Parathyroid adenoma (tissue), 2 donors: ENCODE measurements at regions not wholly inside any gene's neighbourhood (a gene's known extent, or its start where the extent isn't known, plus 50 kb on each side); places are given as distances from the start of the nearest gene placed in this dataset.

ENCODE experiments used
- H2AFZ ChIP-seq: fragments of 300-600 bp; sonication (generic); one replicate; pipeline ENCODE4 v1.7.0; 2017; ENCODE audit warnings: antibody characterized with exemption, mild to moderate bottlenecking
- H3K27ac ChIP-seq: fragments of 300-600 bp; sonication (generic); one replicate; pipeline ENCODE4 v1.7.0; 2017
- H3K27me3 ChIP-seq: fragments of 300-600 bp; sonication (generic); one replicate; pipeline ENCODE4 v1.7.0; 2017; ENCODE audit warnings: low read length; ENCODE audit not compliant: control insufficient read depth, insufficient read depth
- H3K36me3 ChIP-seq: fragments of 300-600 bp; sonication (generic); one replicate; pipeline ENCODE4 v1.7.0; 2017; ENCODE audit warnings: low read length; ENCODE audit not compliant: control insufficient read depth, insufficient read depth
- H3K4me1 ChIP-seq: fragments of 300-600 bp; sonication (generic); one replicate; pipeline ENCODE4 v1.7.0; 2017; ENCODE audit warnings: control low read depth
- H3K4me2 ChIP-seq: fragments of 300-600 bp; sonication (generic); one replicate; pipeline ENCODE4 v1.7.0; 2017; ENCODE audit warnings: low read length
- H3K4me3 ChIP-seq: fragments of 300-600 bp; sonication (generic); one replicate; pipeline ENCODE4 v1.7.0; 2017; ENCODE audit warnings: low read depth, low read length
- H3K79me2 ChIP-seq: fragments of 300-600 bp; sonication (generic); one replicate; pipeline ENCODE4 v1.7.0; 2017; ENCODE audit warnings: control low read depth
- H3K9ac ChIP-seq: fragments of 300-600 bp; sonication (generic); one replicate; pipeline ENCODE4 v1.7.0; 2017; ENCODE audit warnings: mild to moderate bottlenecking
- H3K9me3 ChIP-seq: fragments of 300-600 bp; sonication (generic); one replicate; pipeline ENCODE4 v1.7.0; 2017; ENCODE audit warnings: low read length; ENCODE audit not compliant: control insufficient read depth
- TF ChIP-seq, protein P1 (sequence below): fragments of 300-600 bp; sonication (generic); IDR thresholded peaks from one replicate; pipeline ENCODE4 v1.7.0; 2017; ENCODE audit warnings: antibody characterized with exemption, mild to moderate bottlenecking
- donor health status: primary hyperparathyroidism.

DNA sequence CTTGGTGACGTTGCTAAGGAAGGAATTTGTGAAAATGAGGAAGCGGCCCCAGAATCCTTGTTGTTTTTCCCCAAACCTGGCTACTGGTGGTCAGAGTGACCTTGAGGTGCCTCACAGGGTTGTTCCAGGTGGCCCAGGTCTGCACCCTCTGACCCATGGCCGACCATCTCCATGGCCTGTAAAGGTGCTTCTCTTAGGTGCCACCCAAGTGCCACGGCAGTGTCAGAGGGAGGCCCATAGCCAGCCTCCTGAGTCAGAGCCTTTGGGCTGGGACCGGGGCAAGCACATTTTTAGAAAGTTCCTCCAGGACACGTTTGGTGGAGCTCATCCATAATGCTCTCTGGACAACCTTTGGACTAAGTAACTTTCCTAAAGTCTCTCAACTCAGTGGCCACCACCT, 83.9 kb upstream of the IRS2 start:
- Histone ChIP-seq H3K4me3 (peak overlapping the region; percentile 50), H3K4me2 (peak overlapping the region; percentile 73), H3K9me3 (no peaks in the 10 kb centered on the region), H3K27ac (no peak overlapping the region), H3K79me2 (no peaks in the 10 kb centered on the region), H2AFZ (no peak overlapping the region), H3K27me3 (no peaks in the 10 kb centered on the region), H3K9ac (no peak overlapping the region), H3K4me1 (no peaks in the 10 kb centered on the region), H3K36me3 (no peaks in the 10 kb centered on the region)
- TF ChIP-seq, protein P1, sequence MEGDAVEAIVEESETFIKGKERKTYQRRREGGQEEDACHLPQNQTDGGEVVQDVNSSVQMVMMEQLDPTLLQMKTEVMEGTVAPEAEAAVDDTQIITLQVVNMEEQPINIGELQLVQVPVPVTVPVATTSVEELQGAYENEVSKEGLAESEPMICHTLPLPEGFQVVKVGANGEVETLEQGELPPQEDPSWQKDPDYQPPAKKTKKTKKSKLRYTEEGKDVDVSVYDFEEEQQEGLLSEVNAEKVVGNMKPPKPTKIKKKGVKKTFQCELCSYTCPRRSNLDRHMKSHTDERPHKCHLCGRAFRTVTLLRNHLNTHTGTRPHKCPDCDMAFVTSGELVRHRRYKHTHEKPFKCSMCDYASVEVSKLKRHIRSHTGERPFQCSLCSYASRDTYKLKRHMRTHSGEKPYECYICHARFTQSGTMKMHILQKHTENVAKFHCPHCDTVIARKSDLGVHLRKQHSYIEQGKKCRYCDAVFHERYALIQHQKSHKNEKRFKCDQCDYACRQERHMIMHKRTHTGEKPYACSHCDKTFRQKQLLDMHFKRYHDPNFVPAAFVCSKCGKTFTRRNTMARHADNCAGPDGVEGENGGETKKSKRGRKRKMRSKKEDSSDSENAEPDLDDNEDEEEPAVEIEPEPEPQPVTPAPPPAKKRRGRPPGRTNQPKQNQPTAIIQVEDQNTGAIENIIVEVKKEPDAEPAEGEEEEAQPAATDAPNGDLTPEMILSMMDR = no peak

DNA sequence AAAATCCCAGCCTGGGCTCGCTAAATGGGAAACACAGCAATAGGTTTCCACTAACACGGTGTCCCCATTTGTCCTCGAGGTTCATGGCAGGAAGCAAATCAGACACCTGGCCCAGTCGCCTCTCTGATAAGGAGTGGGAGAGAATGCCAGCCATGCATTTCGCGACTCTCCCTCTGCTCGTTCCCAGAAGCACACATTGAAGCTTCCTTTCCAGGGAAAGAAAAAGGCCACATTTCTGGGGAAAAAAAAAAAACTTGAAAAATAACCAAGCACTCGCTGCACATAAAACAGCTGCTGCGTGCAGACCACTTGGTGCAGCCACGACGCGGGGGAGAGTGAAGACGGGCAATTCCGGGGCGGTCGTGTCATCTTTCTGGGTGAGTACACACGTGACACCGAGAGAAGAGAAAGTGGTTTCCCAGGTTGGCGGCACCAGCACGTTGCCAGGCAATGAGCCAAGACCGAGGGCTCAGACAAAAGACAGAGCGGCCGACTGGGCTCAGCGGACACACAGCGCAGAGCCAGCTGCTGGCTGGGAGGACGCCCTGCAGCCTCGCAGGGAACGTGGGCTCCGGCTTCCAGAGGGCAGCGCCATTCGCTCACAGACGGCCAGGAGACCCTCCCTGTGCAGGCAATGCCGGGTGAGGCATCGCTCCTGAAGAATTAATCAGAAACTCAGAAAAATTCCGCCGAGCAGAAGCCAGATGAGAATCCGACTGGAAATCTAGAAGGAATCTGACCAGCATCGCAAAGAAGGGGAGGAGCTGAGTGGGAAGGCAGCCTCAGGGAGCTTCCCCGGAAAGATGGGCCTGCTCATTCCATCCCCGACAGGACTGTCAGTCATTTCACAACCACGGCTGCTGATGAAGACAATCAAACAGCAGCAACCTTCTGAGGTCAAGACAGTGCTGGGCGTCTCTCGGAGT, 83.2 kb upstream of the IRS2 start:
- Histone ChIP-seq H3K27ac (peak overlapping the region; percentile 49), H3K27me3 (no peaks in the 10 kb centered on the region), H3K4me1 (no peaks in the 10 kb centered on the region), H3K9ac (no peak overlapping the region), H3K79me2 (no peaks in the 10 kb centered on the region), H2AFZ (peak overlapping the region; percentile 81), H3K36me3 (no peaks in the 10 kb centered on the region), H3K4me3 (peak overlapping the region; percentile 50), H3K4me2 (peak overlapping the region; percentile 73), H3K9me3 (no peaks in the 10 kb centered on the region)
- TF ChIP-seq, protein P1 = no peak

DNA sequence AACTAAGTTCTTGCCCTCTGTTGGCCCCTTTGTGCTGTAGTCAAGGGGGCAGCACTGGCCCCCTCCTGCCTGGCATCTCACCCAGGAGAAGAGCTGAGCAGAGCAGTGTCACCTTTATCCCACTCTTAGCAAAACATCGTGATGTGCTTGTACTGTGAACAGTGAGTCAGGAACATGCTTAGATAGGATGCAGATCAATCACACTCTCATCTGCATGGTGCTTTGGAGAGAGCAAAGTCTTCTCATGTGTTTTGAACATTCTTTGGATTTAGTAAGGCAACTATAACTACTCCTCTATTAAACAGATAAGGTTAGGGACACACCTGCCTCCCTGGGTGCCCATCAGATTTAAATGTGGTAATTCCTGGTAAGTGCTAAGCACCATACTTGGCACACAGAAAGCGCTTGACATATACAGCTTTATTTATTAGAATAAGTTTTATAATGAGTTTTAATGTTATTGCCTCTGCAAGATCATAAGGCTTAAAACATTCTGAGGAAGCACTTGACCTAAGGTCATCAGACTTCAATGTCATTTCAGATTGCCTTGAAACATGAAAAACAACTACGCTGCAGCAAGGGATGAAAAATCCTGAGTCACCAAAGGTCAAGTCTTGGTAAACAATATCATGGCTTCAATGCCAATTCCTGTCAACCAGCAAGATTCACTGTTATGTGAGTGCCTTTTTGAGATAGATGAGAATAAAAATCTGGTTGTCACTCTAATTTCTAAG, 82.4 kb upstream of the IRS2 start:
- no peak overlapping the region for H3K27ac ChIP-seq
- H3K79me2 ChIP-seq = no peaks in the 10 kb centered on the region
- peak overlapping the region; percentile 81 for H2AFZ ChIP-seq
- no peak overlapping the region for H3K9ac ChIP-seq
- no peaks in the 10 kb centered on the region for H3K4me1 ChIP-seq
- no peaks in the 10 kb centered on the region for H3K9me3 ChIP-seq
- H3K4me3 ChIP-seq = peak overlapping the region; percentile 50
- no peaks in the 10 kb centered on the region for H3K36me3 ChIP-seq
- peak overlapping the region; percentile 73 for H3K4me2 ChIP-seq
- TF ChIP-seq, protein P1 = no peak
- no peaks in the 10 kb centered on the region for H3K27me3 ChIP-seq

DNA sequence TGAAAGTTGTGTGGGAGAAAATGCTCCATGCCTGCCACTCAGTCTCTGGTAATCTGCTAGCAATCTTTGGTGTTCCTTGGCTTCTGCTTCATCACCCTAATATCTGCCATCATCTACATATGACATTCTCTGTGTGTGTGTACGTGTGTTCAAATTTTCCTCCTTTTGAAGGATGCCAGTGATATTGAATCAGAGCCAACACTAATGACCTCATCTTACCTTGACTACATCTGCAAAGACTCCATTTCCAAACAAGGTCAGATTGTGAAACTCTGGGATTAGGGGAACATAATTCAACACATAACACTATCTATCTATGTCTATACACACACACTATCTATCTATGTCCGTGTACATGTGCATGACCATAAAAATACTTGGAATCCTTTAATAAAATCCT, 81.4 kb upstream of the IRS2 start:
- H2AFZ ChIP-seq = no peak overlapping the region
- H3K9me3 ChIP-seq = no peaks in the 10 kb centered on the region
- no peaks in the 10 kb centered on the region for H3K79me2 ChIP-seq
- H3K36me3 ChIP-seq = no peaks in the 10 kb centered on the region
- no peaks in the 10 kb centered on the region for H3K27me3 ChIP-seq
- no peak overlapping the region for H3K4me2 ChIP-seq
- H3K27ac ChIP-seq = no peak overlapping the region
- no peak overlapping the region for H3K4me3 ChIP-seq
- TF ChIP-seq, protein P1 = no peak
- H3K9ac ChIP-seq = no peak overlapping the region
- H3K4me1 ChIP-seq = no peaks in the 10 kb centered on the region
